Breast epithelium (tissue), 4 donors: ENCODE measurements at regions not wholly inside any gene's neighbourhood (a gene's known extent, or its start where the extent isn't known, plus 50 kb on each side); places are given as distances from the start of the nearest gene placed in this dataset.
"Not testable (repeated sequence)": the region's sequence is repeated elsewhere in the genome, so short reads cannot be mapped to it uniquely, and the experiment has no call there.

Experiments used
- DNase-seq, 2 donors: peaks; one replicate each; pipeline ENCODE4 v3.0.0-alpha.2; 2019; ENCODE audit warnings: low spot score in 2 of 2
- H3K27ac ChIP-seq, 2 donors: fragments of 200-600 bp; sonication (generic) in 1 of 2; one replicate each; pipeline ENCODE4 v1.5.1; 2016 to 2019; ENCODE audit warnings: mild to moderate bottlenecking in 1 of 2
- H3K27me3 ChIP-seq, 2 donors: fragments of 200-600 bp; sonication (generic) in 1 of 2; one replicate each; pipeline versions ENCODE4 v1.5.1 to v1.6.0; 2017 to 2019; ENCODE audit warnings: control low read depth in 1 of 2, mild to moderate bottlenecking in 1 of 2
- H3K36me3 ChIP-seq: fragments of 200-600 bp; one replicate; pipeline ENCODE4 v1.5.1; 2019
- H3K4me1 ChIP-seq, 2 donors: fragments of 200-600 bp; sonication (generic); one replicate each; pipeline ENCODE4 v1.5.1; 2016 to 2019; ENCODE audit warnings: control low read depth in 1 of 2
- H3K4me3 ChIP-seq, 3 donors: fragments of 200-600 bp; sonication (generic); 1 replicate in 2 of 3; 2 replicates in 1 of 3; pipeline ENCODE4 v1.5.1; 2016 to 2019; ENCODE audit warnings: mild to moderate bottlenecking in 3 of 3, moderate library complexity in 2 of 3
- H3K9me3 ChIP-seq, 2 donors: fragments of 200-600 bp; sonication (generic) in 1 of 2; one replicate each; pipeline ENCODE4 v1.5.1; 2016 to 2019; ENCODE audit warnings: control low read depth in 1 of 2
- POLR2A ChIP-seq: fragments of 450-650 bp; IDR thresholded peaks from one replicate; pipeline ENCODE4 v1.6.1; 2016; ENCODE audit warnings: antibody characterized with exemption, mild to moderate bottlenecking, moderate library complexity
- POLR2AphosphoS5 ChIP-seq, 3 donors: sonication (generic); formaldehyde crosslinking; IDR thresholded peaks; one replicate each; pipeline ENCODE4 v1.6.1; 2017; ENCODE audit warnings: antibody characterized with exemption in 3 of 3
- intact Hi-C: fragments of 100-400 bp; cut with DNase I; formaldehyde crosslinking; loops from one replicate; pipeline ENCODE4 v1.15.1; 2023; ENCODE audit warnings: low total_unique reads
- TF ChIP-seq, protein P1 (sequence below), 3 donors: fragments of 450-650 bp; IDR thresholded peaks; one replicate each; pipeline ENCODE4 v1.5.1; 2016 to 2017; ENCODE audit warnings: antibody characterized with exemption in 3 of 3, mild to moderate bottlenecking in 3 of 3, moderate library complexity in 3 of 3

DNA sequence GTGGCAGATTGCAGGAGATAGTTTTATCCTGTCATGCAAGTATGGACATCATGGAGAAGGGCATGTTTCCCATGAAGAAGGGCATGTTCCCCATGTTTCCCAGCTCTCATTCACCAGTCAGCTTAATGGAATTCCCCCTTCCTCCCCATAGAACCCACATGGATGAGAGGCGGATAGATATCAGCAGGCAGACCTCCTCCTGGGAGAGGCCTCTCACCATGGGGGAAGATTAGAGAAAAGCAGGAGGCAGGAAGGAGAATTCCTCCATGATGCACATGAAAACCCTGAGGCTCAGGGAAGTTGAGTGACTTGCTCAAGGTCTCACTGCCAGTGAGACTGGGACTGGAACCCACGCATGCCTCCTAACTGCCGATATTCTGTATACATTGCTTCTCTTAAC lies 92.9 kb upstream of the FOXN3 start:
- DNase-seq, result no peak
- TF ChIP-seq POLR2A (no peak), POLR2AphosphoS5 (IDR thresholded peaks at IDR 0.05) (no peak)
- TF ChIP-seq, protein P1, sequence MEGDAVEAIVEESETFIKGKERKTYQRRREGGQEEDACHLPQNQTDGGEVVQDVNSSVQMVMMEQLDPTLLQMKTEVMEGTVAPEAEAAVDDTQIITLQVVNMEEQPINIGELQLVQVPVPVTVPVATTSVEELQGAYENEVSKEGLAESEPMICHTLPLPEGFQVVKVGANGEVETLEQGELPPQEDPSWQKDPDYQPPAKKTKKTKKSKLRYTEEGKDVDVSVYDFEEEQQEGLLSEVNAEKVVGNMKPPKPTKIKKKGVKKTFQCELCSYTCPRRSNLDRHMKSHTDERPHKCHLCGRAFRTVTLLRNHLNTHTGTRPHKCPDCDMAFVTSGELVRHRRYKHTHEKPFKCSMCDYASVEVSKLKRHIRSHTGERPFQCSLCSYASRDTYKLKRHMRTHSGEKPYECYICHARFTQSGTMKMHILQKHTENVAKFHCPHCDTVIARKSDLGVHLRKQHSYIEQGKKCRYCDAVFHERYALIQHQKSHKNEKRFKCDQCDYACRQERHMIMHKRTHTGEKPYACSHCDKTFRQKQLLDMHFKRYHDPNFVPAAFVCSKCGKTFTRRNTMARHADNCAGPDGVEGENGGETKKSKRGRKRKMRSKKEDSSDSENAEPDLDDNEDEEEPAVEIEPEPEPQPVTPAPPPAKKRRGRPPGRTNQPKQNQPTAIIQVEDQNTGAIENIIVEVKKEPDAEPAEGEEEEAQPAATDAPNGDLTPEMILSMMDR (IDR thresholded peaks at IDR 0.05), result no peak
- Histone ChIP-seq H3K36me3 (no peaks in the 10 kb centered on the region), H3K27ac (no peak overlapping the region), H3K4me1 (no peaks in the 10 kb centered on the region), H3K9me3 (no peaks in the 10 kb centered on the region), H3K27me3 (no peaks in the 10 kb centered on the region), H3K4me3 (no peak overlapping the region)
- intact Hi-C loops, result no loop called here

DNA sequence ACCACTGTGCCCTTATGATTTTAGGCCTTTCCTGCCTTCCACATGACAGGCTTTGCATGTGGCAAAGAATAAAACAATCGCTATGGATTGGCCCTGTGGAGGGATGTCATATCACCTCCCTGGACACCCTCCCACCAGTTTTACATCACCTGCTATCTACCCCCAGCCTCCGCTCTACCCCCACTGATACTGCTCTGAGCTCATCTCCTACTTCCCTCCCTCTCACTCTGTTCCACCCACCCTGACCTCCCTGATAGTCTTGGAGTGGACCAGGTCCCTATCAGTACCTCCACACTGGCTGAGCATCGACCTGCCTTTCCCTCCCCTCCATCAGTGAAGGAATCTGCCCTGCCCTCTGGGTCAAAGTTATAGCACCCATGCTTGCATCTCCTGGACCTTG lies 91.8 kb upstream of the FOXN3 start:
- intact Hi-C loops, result no loop called here
- no peak for DNase-seq
- H3K27me3 ChIP-seq, result no peaks in the 10 kb centered on the region
- no peaks in the 10 kb centered on the region for H3K36me3 ChIP-seq
- no peaks in the 10 kb centered on the region for H3K4me1 ChIP-seq
- no peak overlapping the region for H3K27ac ChIP-seq
- no peak overlapping the region for H3K4me3 ChIP-seq
- no peaks in the 10 kb centered on the region for H3K9me3 ChIP-seq
- TF ChIP-seq POLR2A (no peak), POLR2AphosphoS5 (IDR thresholded peaks at IDR 0.05) (no peak)
- TF ChIP-seq, protein P1 (IDR thresholded peaks at IDR 0.05), result no peak

DNA sequence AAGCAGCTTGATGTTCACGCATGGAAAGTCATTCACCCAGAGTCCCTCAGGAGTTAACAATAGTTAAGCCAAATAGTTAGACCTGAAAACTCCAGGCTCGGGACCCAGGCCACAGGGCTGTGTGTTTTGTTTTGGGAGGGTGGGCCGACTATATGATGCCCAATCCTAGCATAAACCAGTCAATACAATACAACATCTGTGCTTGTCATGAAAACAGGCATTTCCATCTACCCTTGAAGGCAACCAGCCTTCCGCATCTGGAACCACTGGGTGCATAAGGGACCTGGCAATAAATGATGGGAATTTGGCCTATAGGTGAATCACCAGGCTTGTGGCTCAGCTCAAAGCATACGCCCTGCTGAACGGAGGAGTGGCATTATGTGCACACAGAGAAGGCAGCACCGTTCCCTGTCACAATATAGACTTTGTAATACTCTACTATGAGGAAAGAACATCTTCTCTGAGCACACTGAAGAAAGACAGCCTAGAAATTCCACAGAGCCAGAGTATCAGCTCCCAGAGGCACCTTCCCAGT lies 91.0 kb upstream of the FOXN3 start:
- H3K36me3 ChIP-seq, result no peaks in the 10 kb centered on the region
- TF ChIP-seq POLR2AphosphoS5 (IDR thresholded peaks at IDR 0.05) (no peak), POLR2A (no peak)
- TF ChIP-seq, protein P1 (IDR thresholded peaks at IDR 0.05), result no peak
- H3K27me3 ChIP-seq, result no peaks in the 10 kb centered on the region
- H3K4me3 ChIP-seq, result no peak overlapping the region
- no peak for DNase-seq
- intact Hi-C loops, result no loop called here
- H3K27ac ChIP-seq, result no peak overlapping the region
- no peaks in the 10 kb centered on the region for H3K4me1 ChIP-seq
- no peaks in the 10 kb centered on the region for H3K9me3 ChIP-seq

DNA sequence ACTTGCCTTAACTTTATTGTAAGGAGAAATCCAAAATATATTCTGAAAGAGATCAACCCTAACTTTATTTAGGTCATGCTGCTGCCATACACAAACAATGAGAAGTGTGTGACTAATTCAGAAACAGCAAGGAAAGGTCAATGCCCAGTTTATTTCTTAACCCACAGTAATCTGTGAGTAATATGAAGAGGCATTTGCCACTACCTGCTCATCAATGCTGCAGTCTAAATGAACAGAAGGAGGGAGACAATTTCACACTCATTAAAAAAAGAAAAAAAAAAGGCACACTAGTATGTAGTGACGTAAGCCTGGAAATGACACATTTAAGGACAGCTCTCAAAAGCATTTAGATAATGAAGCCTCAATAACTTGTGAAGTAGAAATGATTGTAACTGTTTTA lies 90.5 kb upstream of the FOXN3 start:
- intact Hi-C loops, result no loop called here
- H3K4me1 ChIP-seq, result no peaks in the 10 kb centered on the region
- no peaks in the 10 kb centered on the region for H3K9me3 ChIP-seq
- H3K27me3 ChIP-seq, result no peaks in the 10 kb centered on the region
- TF ChIP-seq, protein P1 (IDR thresholded peaks at IDR 0.05), result no peak
- TF ChIP-seq POLR2AphosphoS5 (IDR thresholded peaks at IDR 0.05) (no peak), POLR2A (no peak)
- no peak for DNase-seq
- H3K36me3 ChIP-seq, result no peaks in the 10 kb centered on the region
- no peak overlapping the region for H3K27ac ChIP-seq
- H3K4me3 ChIP-seq, result no peak overlapping the region

DNA sequence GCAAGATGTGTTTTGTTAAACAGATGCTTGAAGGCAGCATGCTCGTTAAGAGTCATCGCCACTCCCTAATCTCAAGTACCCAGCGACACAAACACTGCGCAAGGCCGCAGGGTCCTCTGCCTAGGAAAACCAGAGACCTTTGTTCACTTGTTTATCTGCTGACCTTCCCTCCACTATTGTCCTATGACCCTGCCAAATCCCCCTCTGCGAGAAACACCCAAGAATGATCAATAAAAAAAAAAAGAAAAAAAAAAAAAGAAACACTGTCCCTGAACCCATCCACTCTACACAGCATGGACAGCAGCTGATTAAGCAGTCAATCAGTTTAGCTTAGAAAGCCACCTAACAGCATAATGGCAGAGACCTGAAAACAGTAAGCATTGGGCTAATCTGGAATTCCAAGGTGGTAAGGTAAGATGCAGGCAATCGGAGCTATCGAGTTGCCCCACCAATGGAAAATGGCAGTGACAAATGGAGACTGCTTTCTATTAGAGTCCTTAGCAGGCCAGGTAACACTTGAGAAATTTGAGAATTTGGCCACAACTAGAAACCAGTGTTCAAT lies 89.9 kb upstream of the FOXN3 start:
- H3K27ac ChIP-seq, H3K9me3 ChIP-seq, H3K4me3 ChIP-seq, H3K36me3 ChIP-seq, H3K4me1 ChIP-seq, intact Hi-C loops, DNase-seq, H3K27me3 ChIP-seq: not testable (repeated sequence)
